OCI-LY1 (cell line): ENCODE measurements at regions not wholly inside any gene's neighbourhood (a gene's known extent, or its start where the extent isn't known, plus 50 kb on each side); places are given as distances from the start of the nearest gene placed in this dataset.

Source experiments
- H2AFZ ChIP-seq: fragments of 200-600 bp; sonication (generic), shearing (Covaris generic); 2 replicates; pipeline ENCODE4 v1.6.0; 2014; ENCODE audit warnings: antibody characterized with exemption, mild to moderate bottlenecking, low read length
- H3F3A ChIP-seq: fragments of 200-600 bp; sonication (generic), shearing (Covaris generic); 2 replicates; pipeline ENCODE4 v1.6.0; 2014; ENCODE audit warnings: mild to moderate bottlenecking, antibody characterized with exemption, low read length, moderate library complexity; ENCODE audit not compliant: insufficient read depth
- H3K27ac ChIP-seq: fragments of 200-600 bp; sonication (generic); 2 replicates; pipeline ENCODE4 v1.5.1; 2014; ENCODE audit warnings: low read length, mixed run types, mild to moderate bottlenecking, low read depth; ENCODE audit not compliant: poor library complexity, severe bottlenecking
- H3K27me3 ChIP-seq: fragments of 200-600 bp; sonication (generic); 2 replicates; pipeline ENCODE4 v1.6.0; 2014; ENCODE audit warnings: antibody characterized with exemption, mild to moderate bottlenecking, low read length, moderate library complexity; ENCODE audit not compliant: insufficient read depth
- H3K36me3 ChIP-seq: fragments of 200-600 bp; sonication (generic); 2 replicates; pipeline ENCODE4 v1.6.1; 2014; ENCODE audit warnings: mild to moderate bottlenecking, antibody characterized with exemption, low read length, moderate library complexity, mixed read lengths; ENCODE audit not compliant: insufficient read depth
- H3K4me1 ChIP-seq: fragments of 200-600 bp; sonication (generic); 2 replicates; pipeline ENCODE4 v1.5.1; 2014; ENCODE audit warnings: mild to moderate bottlenecking, low read length, moderate library complexity; ENCODE audit not compliant: insufficient read depth, severe bottlenecking
- H3K4me2 ChIP-seq: fragments of 200-600 bp; sonication (generic), shearing (Covaris generic); 2 replicates; pipeline ENCODE4 v1.6.1; 2014; ENCODE audit warnings: low read length
- H3K4me3 ChIP-seq: fragments of 200-600 bp; sonication (generic); 2 replicates; pipeline ENCODE4 v1.5.1; 2014; ENCODE audit warnings: low read length, low read depth, mild to moderate bottlenecking, mixed read lengths; ENCODE audit not compliant: poor library complexity, severe bottlenecking
- H3K79me2 ChIP-seq: fragments of 200-600 bp; shearing (Covaris generic); 2 replicates; pipeline ENCODE4 v1.6.1; 2016; ENCODE audit warnings: mixed run types, low read length, mixed read lengths; ENCODE audit not compliant: insufficient read depth
- H3K9ac ChIP-seq: fragments of 200-600 bp; sonication (generic), shearing (Covaris generic); 2 replicates; pipeline ENCODE4 v1.6.1; 2014; ENCODE audit warnings: mild to moderate bottlenecking, low read length, mixed read lengths
- H3K9me2 ChIP-seq: fragments of 200-600 bp; sonication (generic), shearing (Covaris generic); 2 replicates; pipeline ENCODE4 v1.6.1; 2014; ENCODE audit warnings: low read depth, mild to moderate bottlenecking, low read length, mixed read lengths
- H3K9me3 ChIP-seq: fragments of 200-600 bp; shearing (Covaris generic); 2 replicates; pipeline ENCODE4 v1.6.1; 2014; ENCODE audit warnings: low read length, mixed read lengths
- H4K20me1 ChIP-seq: fragments of 200-600 bp; sonication (generic), shearing (Covaris generic); 2 replicates; pipeline ENCODE4 v1.6.0; 2016; ENCODE audit warnings: mild to moderate bottlenecking, low read length; ENCODE audit not compliant: insufficient read depth
- EZH2 ChIP-seq: fragments of 200-600 bp; sonication (generic), shearing (Covaris generic); IDR thresholded peaks from 2 replicates; pipeline ENCODE4 v1.8.0; 2017; ENCODE audit warnings: borderline replicate concordance, mixed run types, mild to moderate bottlenecking, antibody characterized with exemption, low read length, moderate library complexity, mixed read lengths
- TF ChIP-seq, protein P1 (sequence below): fragments of 200-600 bp; sonication (generic), shearing (Covaris generic); IDR thresholded peaks from 2 replicates; pipeline ENCODE4 v1.5.1; 2017; ENCODE audit warnings: mild to moderate bottlenecking, antibody characterized with exemption, low read length, moderate library complexity, mixed read lengths

DNA sequence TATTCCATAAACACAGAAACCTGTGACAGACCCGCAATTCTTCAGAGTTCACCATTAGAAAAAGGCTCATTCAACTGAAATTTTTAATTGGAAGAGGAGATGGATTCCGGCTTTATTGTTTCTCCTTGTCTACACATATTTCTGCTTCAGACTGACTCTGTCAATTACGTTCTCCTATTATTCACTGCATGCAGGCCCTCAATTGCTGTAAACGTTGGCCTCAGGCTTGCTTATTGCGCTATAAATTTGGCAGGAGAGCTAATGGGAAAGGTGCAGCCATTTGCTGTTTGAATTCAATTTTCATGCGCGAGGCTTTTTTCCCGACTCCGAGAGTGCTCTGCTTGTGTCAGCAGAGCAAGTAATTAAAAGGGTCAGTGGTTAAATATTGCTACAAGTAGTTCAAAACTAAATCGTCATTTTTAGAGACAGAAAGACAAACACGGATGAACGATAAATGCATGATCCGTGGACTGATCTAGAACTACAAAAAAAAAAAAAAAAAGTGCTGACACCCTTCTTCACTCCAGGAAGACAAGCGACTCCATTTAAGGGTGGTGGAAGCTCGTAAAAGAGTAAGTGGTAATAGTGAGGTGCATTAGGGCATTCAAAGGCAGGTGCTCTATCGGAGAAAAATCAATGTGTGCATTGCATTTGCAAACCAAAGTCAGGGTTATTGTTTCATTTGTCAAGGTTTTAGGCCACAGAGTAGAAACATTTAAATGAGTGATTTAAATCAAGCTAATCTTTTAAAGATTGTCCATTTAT is 841.6 kb upstream of the FRG1 start:
- H2AFZ ChIP-seq: no peak overlapping the region

DNA sequence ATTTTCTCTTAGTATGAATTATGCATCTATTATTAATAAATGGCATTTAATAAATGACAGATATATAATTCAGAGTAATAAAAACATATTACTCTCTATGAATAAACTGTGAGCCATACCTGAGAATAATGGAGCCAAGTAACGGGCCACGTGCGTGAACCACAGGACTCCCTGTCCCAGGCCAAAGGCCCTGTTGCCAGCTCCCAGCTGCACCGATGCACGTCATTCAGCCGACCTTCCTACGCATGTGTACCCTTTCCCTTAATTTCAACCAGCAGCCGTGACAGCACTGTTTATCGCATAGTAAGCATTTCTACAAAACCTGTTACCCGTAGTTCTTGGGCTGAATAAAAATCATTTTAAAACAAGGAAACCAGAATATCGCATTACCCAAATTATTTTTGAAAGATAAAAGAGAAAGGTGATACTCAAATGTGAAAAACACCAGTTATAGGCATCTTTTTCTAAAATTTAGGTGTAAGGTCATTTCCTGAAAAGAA is 827.2 kb upstream of the FRG1 start:
- H3K27me3 ChIP-seq: no peaks in the 10 kb centered on the region
- no peaks in the 10 kb centered on the region for H3K4me1 ChIP-seq
- no peak overlapping the region for H2AFZ ChIP-seq
- H3K27ac ChIP-seq: no peak overlapping the region
- no peaks in the 10 kb centered on the region for H3F3A ChIP-seq
- TF ChIP-seq, protein P1, sequence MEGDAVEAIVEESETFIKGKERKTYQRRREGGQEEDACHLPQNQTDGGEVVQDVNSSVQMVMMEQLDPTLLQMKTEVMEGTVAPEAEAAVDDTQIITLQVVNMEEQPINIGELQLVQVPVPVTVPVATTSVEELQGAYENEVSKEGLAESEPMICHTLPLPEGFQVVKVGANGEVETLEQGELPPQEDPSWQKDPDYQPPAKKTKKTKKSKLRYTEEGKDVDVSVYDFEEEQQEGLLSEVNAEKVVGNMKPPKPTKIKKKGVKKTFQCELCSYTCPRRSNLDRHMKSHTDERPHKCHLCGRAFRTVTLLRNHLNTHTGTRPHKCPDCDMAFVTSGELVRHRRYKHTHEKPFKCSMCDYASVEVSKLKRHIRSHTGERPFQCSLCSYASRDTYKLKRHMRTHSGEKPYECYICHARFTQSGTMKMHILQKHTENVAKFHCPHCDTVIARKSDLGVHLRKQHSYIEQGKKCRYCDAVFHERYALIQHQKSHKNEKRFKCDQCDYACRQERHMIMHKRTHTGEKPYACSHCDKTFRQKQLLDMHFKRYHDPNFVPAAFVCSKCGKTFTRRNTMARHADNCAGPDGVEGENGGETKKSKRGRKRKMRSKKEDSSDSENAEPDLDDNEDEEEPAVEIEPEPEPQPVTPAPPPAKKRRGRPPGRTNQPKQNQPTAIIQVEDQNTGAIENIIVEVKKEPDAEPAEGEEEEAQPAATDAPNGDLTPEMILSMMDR: no peak
- TF ChIP-seq EZH2: no peak
- H3K9ac ChIP-seq: no peak overlapping the region
- no peaks in the 10 kb centered on the region for H4K20me1 ChIP-seq
- H3K4me3 ChIP-seq: no peak overlapping the region
- no peaks in the 10 kb centered on the region for H3K36me3 ChIP-seq
- no peaks in the 10 kb centered on the region for H3K9me2 ChIP-seq
- no peaks in the 10 kb centered on the region for H3K79me2 ChIP-seq
- H3K4me2 ChIP-seq: no peak overlapping the region
- no peaks in the 10 kb centered on the region for H3K9me3 ChIP-seq

More for the DNA sequence above, 841.6 kb upstream of the FRG1 start:
- H3K27me3 ChIP-seq: no peaks in the 10 kb centered on the region
- no peaks in the 10 kb centered on the region for H3K9me2 ChIP-seq
- no peaks in the 10 kb centered on the region for H3K79me2 ChIP-seq
- H3K9me3 ChIP-seq: no peaks in the 10 kb centered on the region
- H3K36me3 ChIP-seq: no peaks in the 10 kb centered on the region
- no peak for TF ChIP-seq EZH2
- TF ChIP-seq, protein P1: no peak
- no peak overlapping the region for H3K27ac ChIP-seq
- H3K9ac ChIP-seq: no peak overlapping the region
- no peaks in the 10 kb centered on the region for H3F3A ChIP-seq
- H3K4me2 ChIP-seq: no peak overlapping the region
- H4K20me1 ChIP-seq: no peaks in the 10 kb centered on the region
- H3K4me1 ChIP-seq: no peaks in the 10 kb centered on the region
- H3K4me3 ChIP-seq: no peak overlapping the region

DNA sequence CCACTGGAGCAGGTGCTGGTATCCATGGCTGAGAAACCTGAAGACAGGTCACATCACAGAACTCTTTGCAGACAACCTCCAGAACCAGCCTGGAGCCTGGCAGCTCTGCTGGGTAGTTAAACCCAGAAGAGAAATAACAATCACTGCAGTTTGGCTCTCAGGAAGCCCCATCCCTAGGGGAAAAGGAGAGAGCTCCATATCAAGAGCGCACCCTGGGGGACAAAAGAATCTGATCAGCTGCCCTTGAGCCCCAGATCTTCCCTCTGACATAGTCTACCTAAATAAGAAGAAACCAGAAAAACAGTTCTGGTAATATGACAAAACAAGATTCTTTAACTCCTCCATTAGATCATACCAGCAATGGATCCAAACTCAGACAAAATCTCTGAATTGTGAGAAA is 823.2 kb upstream of the FRG1 start:
- H3K4me3 ChIP-seq: no peak overlapping the region
- no peaks in the 10 kb centered on the region for H3K4me1 ChIP-seq
- H3K9me3 ChIP-seq: no peaks in the 10 kb centered on the region
- TF ChIP-seq EZH2: no peak
- TF ChIP-seq, protein P1: no peak
- H3K27ac ChIP-seq: no peak overlapping the region
- H3K36me3 ChIP-seq: no peaks in the 10 kb centered on the region
- H2AFZ ChIP-seq: no peak overlapping the region
- no peaks in the 10 kb centered on the region for H3F3A ChIP-seq
- H4K20me1 ChIP-seq: no peaks in the 10 kb centered on the region
- H3K9me2 ChIP-seq: no peaks in the 10 kb centered on the region
- no peaks in the 10 kb centered on the region for H3K79me2 ChIP-seq
- no peak overlapping the region for H3K4me2 ChIP-seq
- no peaks in the 10 kb centered on the region for H3K27me3 ChIP-seq
- no peak overlapping the region for H3K9ac ChIP-seq
